CD4-positive, alpha-beta T cell (primary cell): ENCODE measurements at regions not wholly inside any gene's neighbourhood (a gene's known extent, or its start where the extent isn't known, plus 50 kb on each side); places are given as distances from the start of the nearest gene placed in this dataset.

Experiments used
- ATAC-seq: fragments of 200-7000 bp; cut with Tn5 transposase; one replicate; pipeline ENCODE4 v1.10.0; 2022; ENCODE audit warnings: mild to moderate bottlenecking; ENCODE audit not compliant: poor library complexity
- CTCF ChIA-PET: fragments of 350-600 bp; sonication (Branson Sonifier 250); formaldehyde crosslinking; loops from one replicate; lab custom pipeline; 2021; ENCODE audit warnings: antibody characterized with exemption, inconsistent platforms; lab: Charles Lee
- POLR2A ChIA-PET: fragments of 350-600 bp; sonication (Branson Sonifier 250); formaldehyde crosslinking; loops from one replicate; lab custom pipeline; 2021; ENCODE audit warnings: antibody characterized with exemption, inconsistent platforms; lab: Charles Lee
- DNase-seq, 14 experiments: peaks; one replicate each; pipeline ENCODE4 v3.0.0-alpha.2; 2013 to 2020; ENCODE audit warnings: mixed read lengths in 2 of 14
- H3K27ac ChIP-seq, 2 donors: one replicate each; pipeline versions ENCODE4 v1.5.1 to v1.7.0; 2013; ENCODE audit warnings: low read length in 2 of 2, low read depth in 1 of 2, mild to moderate bottlenecking in 1 of 2
- H3K27me3 ChIP-seq, 2 experiments: 1 replicate in 1 of 2; 2 replicates in 1 of 2; pipeline versions ENCODE4 v1.6.1 to v1.7.0; 2013; ENCODE audit warnings: low read length in 2 of 2, control low read depth in 1 of 2, mild to moderate bottlenecking in 1 of 2, moderate library complexity in 1 of 2; ENCODE audit not compliant: insufficient read depth in 2 of 2, control insufficient read depth in 1 of 2
- H3K36me3 ChIP-seq: one replicate; pipeline ENCODE4 v1.6.1; 2013; ENCODE audit warnings: low read length, control low read depth; ENCODE audit not compliant: insufficient read depth
- H3K4me1 ChIP-seq: one replicate; pipeline ENCODE4 v1.6.1; 2013; ENCODE audit warnings: low read length, control low read depth; ENCODE audit not compliant: insufficient read depth
- H3K4me3 ChIP-seq: one replicate; pipeline ENCODE4 v1.5.1; 2013; ENCODE audit warnings: mild to moderate bottlenecking, low read length, moderate library complexity
- H3K9me3 ChIP-seq, 2 experiments: 1 replicate in 1 of 2; 2 replicates in 1 of 2; pipeline versions ENCODE4 v1.6.1 to v1.7.0; 2013; ENCODE audit warnings: low read length in 2 of 2, mild to moderate bottlenecking in 2 of 2, control low read depth in 1 of 2, moderate library complexity in 1 of 2; ENCODE audit not compliant: control insufficient read depth in 1 of 2, insufficient read depth in 1 of 2
- H3K27ac Mint-ChIP-seq: one replicate; pipeline ENCODE4 v1.8.0; 2020; ENCODE audit warnings: mixed read lengths
- H3K27me3 Mint-ChIP-seq: one replicate; pipeline ENCODE4 v1.8.0; 2021; ENCODE audit warnings: mixed read lengths
- H3K36me3 Mint-ChIP-seq: one replicate; pipeline ENCODE4 v1.8.0; 2021; ENCODE audit warnings: low read depth, mixed read lengths
- H3K4me1 Mint-ChIP-seq: one replicate; pipeline ENCODE4 v1.8.0; 2021; ENCODE audit warnings: low read depth, mixed read lengths
- H3K4me3 Mint-ChIP-seq: one replicate; pipeline ENCODE4 v1.8.0; 2020; ENCODE audit warnings: mild to moderate bottlenecking, mixed read lengths
- H3K9me3 Mint-ChIP-seq: one replicate; pipeline ENCODE4 v1.8.0; 2020; ENCODE audit warnings: mixed read lengths
- intact Hi-C, 2 experiments: fragments of 100-400 bp; cut with DNase I in 1 of 2; cut with micrococcal nuclease in 1 of 2; formaldehyde crosslinking; loops; one replicate each; pipeline versions ENCODE4 v1.15.1 to v1.9.0; 2023 to 2025; cut with DNase I, micrococcal nuclease
- TF ChIP-seq, protein P1 (sequence below): fragments of 200-600 bp; IDR thresholded peaks from one replicate; pipeline ENCODE4 v1.8.0; 2022; ENCODE audit warnings: antibody characterized with exemption, mild to moderate bottlenecking

DNA sequence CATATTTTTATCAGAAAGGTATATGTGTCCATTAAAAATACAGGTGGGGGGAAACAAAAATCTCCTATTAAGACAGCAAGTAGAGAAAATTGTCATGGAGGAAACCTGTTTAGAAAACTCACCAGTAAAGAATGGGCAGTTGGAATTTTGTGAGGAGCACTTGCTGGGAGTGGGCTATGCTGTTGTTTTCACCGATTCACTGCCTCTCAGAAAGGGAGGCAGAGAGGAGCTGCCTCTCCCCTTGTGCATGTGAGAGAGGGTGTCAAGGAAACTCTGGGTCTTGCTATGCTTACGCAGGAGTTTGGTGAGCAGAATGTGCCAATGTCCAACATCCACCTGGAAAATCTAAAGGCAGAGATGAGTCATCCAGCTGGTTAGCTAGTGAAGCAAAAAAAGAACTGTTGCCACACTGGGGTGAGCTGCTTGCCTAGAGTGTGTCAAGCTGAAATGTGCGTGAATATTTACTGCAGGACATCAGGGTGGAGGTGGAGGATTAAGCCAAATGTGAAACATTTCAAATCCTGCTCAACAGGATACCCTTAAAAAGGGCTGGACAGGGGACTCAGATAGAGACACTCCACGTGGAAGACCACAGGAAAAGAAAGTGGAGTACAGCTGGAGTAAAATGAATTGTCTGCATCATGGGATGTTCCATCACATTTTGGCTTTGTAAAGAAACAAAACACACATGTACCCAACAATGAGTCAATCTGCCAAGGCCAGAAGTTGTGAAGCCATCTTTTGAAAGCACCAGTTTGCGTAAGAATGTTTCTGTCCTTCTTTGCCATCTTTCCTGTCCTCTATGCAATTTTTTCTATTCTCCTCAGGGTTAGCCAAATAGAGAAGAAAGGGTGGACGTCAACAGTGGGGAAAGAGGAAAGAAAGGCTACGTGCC lies 449.7 kb upstream of the MPDZ start:
- Histone ChIP-seq H3K36me3 (no peaks in the 10 kb centered on the region), H3K27me3 (no peaks in the 10 kb centered on the region), H3K4me1 (no peaks in the 10 kb centered on the region), H3K9me3 (peaks cover 0 to 1% of the 10 kb centered on the region in 2 experiments), H3K4me3 (no peak overlapping the region), H3K27ac (no peak overlapping the region)
- Mint-ChIP-seq H3K4me3 (no peak overlapping the region), H3K4me1 (no peaks in the 10 kb centered on the region), H3K36me3 (no peaks in the 10 kb centered on the region), H3K27ac (no peak overlapping the region), H3K27me3 (no peaks in the 10 kb centered on the region), H3K9me3 (peaks cover 10% of the 10 kb centered on the region)
- ChIA-PET CTCF (no interaction called here), POLR2A (no interaction called here)
- ATAC-seq (no peak), DNase-seq (no peak)
- TF ChIP-seq, protein P1, sequence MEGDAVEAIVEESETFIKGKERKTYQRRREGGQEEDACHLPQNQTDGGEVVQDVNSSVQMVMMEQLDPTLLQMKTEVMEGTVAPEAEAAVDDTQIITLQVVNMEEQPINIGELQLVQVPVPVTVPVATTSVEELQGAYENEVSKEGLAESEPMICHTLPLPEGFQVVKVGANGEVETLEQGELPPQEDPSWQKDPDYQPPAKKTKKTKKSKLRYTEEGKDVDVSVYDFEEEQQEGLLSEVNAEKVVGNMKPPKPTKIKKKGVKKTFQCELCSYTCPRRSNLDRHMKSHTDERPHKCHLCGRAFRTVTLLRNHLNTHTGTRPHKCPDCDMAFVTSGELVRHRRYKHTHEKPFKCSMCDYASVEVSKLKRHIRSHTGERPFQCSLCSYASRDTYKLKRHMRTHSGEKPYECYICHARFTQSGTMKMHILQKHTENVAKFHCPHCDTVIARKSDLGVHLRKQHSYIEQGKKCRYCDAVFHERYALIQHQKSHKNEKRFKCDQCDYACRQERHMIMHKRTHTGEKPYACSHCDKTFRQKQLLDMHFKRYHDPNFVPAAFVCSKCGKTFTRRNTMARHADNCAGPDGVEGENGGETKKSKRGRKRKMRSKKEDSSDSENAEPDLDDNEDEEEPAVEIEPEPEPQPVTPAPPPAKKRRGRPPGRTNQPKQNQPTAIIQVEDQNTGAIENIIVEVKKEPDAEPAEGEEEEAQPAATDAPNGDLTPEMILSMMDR = no peak
- intact Hi-C loops = no loop called here

DNA sequence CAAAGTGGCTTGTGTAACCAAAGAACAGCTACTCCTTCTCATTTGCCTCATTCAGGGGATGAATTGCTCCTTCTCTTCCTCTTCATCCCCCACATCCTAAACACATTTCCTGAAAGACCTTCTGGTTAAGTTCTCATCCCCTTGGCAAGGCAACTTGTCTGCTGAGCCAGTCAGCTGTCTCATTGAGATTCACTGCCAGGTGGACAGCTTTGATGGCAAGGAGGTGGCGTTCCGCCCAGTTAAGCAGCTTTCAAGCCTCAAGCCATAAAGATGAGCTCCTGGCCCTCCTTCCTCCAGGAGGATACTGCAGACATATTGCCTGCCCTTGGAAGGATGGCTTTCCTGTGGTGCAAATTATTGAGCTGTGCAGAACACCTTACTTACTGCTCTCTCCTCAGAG lies 448.6 kb upstream of the MPDZ start:
- ChIA-PET CTCF (no interaction called here), POLR2A (no interaction called here)
- DNase-seq (no peak), ATAC-seq (no peak)
- intact Hi-C loops = no loop called here
- no peaks in the 10 kb centered on the region for H3K27me3 ChIP-seq
- no peak overlapping the region for H3K27ac ChIP-seq
- H3K4me1 ChIP-seq = no peaks in the 10 kb centered on the region
- H3K4me3 ChIP-seq = no peak overlapping the region
- peaks cover 0 to 5% of the 10 kb centered on the region in 2 experiments for H3K9me3 ChIP-seq
- Mint-ChIP-seq H3K4me3 (no peak overlapping the region), H3K27me3 (no peaks in the 10 kb centered on the region), H3K4me1 (no peaks in the 10 kb centered on the region), H3K27ac (no peak overlapping the region), H3K36me3 (no peaks in the 10 kb centered on the region), H3K9me3 (peaks cover 10% of the 10 kb centered on the region)
- TF ChIP-seq, protein P1 = no peak
- H3K36me3 ChIP-seq = no peaks in the 10 kb centered on the region

DNA sequence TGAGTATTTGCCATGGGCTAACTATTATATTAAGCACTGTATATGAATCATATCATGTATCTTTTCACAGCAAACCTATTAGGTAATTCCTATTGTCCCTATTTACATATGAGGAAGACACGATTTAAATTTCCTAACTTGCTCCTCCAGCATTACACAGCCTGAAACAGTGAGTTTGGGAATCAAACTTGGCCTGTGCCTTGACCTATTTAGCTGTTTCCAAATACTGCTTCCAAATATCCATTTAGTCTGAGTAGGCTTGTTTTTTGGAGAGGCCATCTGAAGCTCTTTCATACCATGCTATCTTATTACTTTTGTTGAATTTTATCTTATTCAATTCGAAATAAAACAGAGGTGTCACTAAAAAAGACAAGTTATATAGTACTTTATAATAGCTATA lies 447.3 kb upstream of the MPDZ start:
- CTCF ChIA-PET = interaction anchor here (0.6 kb wide), 1 partner anchor 786 kb away, joined by 3 read pairs; no protein-coding TSS in a partner anchor

More for the DNA sequence above, 447.3 kb upstream of the MPDZ start:
- no peak overlapping the region for H3K27ac ChIP-seq
- TF ChIP-seq, protein P1 = no peak
- no peak overlapping the region for H3K4me3 ChIP-seq
- intact Hi-C loops = no loop called here
- peaks cover 0 to 5% of the 10 kb centered on the region in 2 experiments for H3K9me3 ChIP-seq
- Mint-ChIP-seq H3K27ac (no peak overlapping the region), H3K4me3 (no peak overlapping the region), H3K4me1 (no peaks in the 10 kb centered on the region), H3K9me3 (peaks cover 6% of the 10 kb centered on the region), H3K27me3 (no peaks in the 10 kb centered on the region), H3K36me3 (no peaks in the 10 kb centered on the region)
- ATAC-seq = no peak
- no peaks in the 10 kb centered on the region for H3K27me3 ChIP-seq
- DNase-seq = no peak
- H3K36me3 ChIP-seq = no peaks in the 10 kb centered on the region
- H3K4me1 ChIP-seq = no peaks in the 10 kb centered on the region
- POLR2A ChIA-PET = no interaction called here
